Keratinocyte (primary cell): ENCODE measurements at regions not wholly inside any gene's neighbourhood (a gene's known extent, or its start where the extent isn't known, plus 50 kb on each side); places are given as distances from the start of the nearest gene placed in this dataset.
A peak's percentile ranks its signal among the peaks of the same experiment; 100 is the strongest.

ENCODE experiments used
- DNase-seq: peaks from one replicate; pipeline ENCODE4 v3.0.0-alpha.2; 2011; ENCODE audit warnings: low read depth, missing footprints, low spot score
- FAIRE-seq: peaks from 2 replicates; lab custom pipeline; 2011; peaks lifted over from hg19 to GRCh38; lab: Jason Lieb, UNC
- H2AFZ ChIP-seq: 2 replicates; pipeline ENCODE4 v1.6.0; 2012; ENCODE audit warnings: low read length, control low read depth, inconsistent platforms; ENCODE audit not compliant: control insufficient read depth
- H3K27ac ChIP-seq: 2 replicates; pipeline ENCODE4 v1.5.1; 2011; ENCODE audit warnings: low read length; ENCODE audit not compliant: control insufficient read depth, insufficient read depth
- H3K27me3 ChIP-seq: 3 replicates; pipeline ENCODE4 v1.6.0; 2011; ENCODE audit warnings: low read length; ENCODE audit not compliant: control insufficient read depth, insufficient read depth; ENCODE audit errors: extremely low read depth
- H3K36me3 ChIP-seq, 2 experiments: 2 replicates in 1 of 2; 3 replicates in 1 of 2; pipeline ENCODE4 v1.5.1; 2011; ENCODE audit warnings: low read length in 2 of 2, mild to moderate bottlenecking in 1 of 2; ENCODE audit not compliant: control insufficient read depth in 2 of 2, insufficient read depth in 2 of 2; ENCODE audit errors: extremely low read depth in 1 of 2
- H3K4me1 ChIP-seq: 3 replicates; pipeline ENCODE4 v1.5.1; 2011; ENCODE audit warnings: low read length; ENCODE audit not compliant: control insufficient read depth, insufficient read depth; ENCODE audit errors: extremely low read depth
- H3K4me2 ChIP-seq: 3 replicates; pipeline ENCODE4 v1.6.0; 2011; ENCODE audit warnings: low read depth, low read length; ENCODE audit not compliant: control insufficient read depth, insufficient read depth; ENCODE audit errors: extremely low read depth
- H3K4me3 ChIP-seq, 3 experiments: fragments of 200-600 bp in 1 of 3; sonication (generic) in 1 of 3; 2 replicates in 2 of 3; 3 replicates in 1 of 3; pipeline ENCODE4 v1.5.1; 2011 to 2016; ENCODE audit warnings: low read length in 3 of 3, mild to moderate bottlenecking in 3 of 3, control low read depth in 2 of 3, inconsistent platforms in 1 of 3, low read depth in 1 of 3, mixed read lengths in 1 of 3, mixed run types in 1 of 3, moderate library complexity in 1 of 3; ENCODE audit not compliant: control insufficient read depth in 2 of 3, insufficient read depth in 2 of 3; ENCODE audit errors: extremely low read depth in 1 of 3
- H3K79me2 ChIP-seq: 2 replicates; pipeline ENCODE4 v1.6.0; 2012; ENCODE audit warnings: low read length; ENCODE audit not compliant: control insufficient read depth, insufficient read depth
- H3K9ac ChIP-seq: 3 replicates; pipeline ENCODE4 v1.6.0; 2011; ENCODE audit warnings: low read length; ENCODE audit not compliant: control insufficient read depth, insufficient read depth; ENCODE audit errors: extremely low read depth
- H3K9me1 ChIP-seq: 3 replicates; pipeline ENCODE4 v1.6.0; 2011; ENCODE audit warnings: low read length; ENCODE audit not compliant: control insufficient read depth, insufficient read depth; ENCODE audit errors: extremely low read depth
- H3K9me3 ChIP-seq: 2 replicates; pipeline ENCODE4 v1.5.1; 2012; ENCODE audit warnings: low read depth, low read length; ENCODE audit not compliant: control insufficient read depth
- H4K20me1 ChIP-seq: 3 replicates; pipeline ENCODE4 v1.6.0; 2011; ENCODE audit warnings: low read length; ENCODE audit not compliant: control insufficient read depth, insufficient read depth; ENCODE audit errors: extremely low read depth
- CTCF ChIP-seq, 3 experiments: IDR thresholded peaks in 1 of 3; conservative IDR thresholded peaks in 1 of 3; optimal IDR thresholded peaks in 1 of 3; 2 replicates in 2 of 3; 3 replicates in 1 of 3; pipeline versions ENCODE3 to v1.5.1; 2011; ENCODE audit warnings: low read length in 3 of 3, mild to moderate bottlenecking in 3 of 3, moderate library complexity in 2 of 3, control low read depth in 1 of 3, inconsistent platforms in 1 of 3; ENCODE audit not compliant: insufficient read depth in 2 of 3; ENCODE audit errors: extremely low read depth in 1 of 3
- EZH2 ChIP-seq: IDR thresholded peaks from one replicate; pipeline ENCODE4 v1.6.1; 2012; ENCODE audit warnings: inconsistent platforms, mild to moderate bottlenecking, low read length, moderate library complexity
- dilution Hi-C: fragments of 300-500 bp; cut with MboI; formaldehyde crosslinking; loops from one replicate; pipeline ENCODE4 v1.7.0; 2020; ENCODE audit warnings: low sequenced_read_pairs; ENCODE audit not compliant: extremely low pct_ligation_motif_present

- dilution Hi-C loops: no loop called here
- no peak overlapping the region for H2AFZ ChIP-seq
- no peaks in the 10 kb centered on the region for H3K36me3 ChIP-seq
- H3K27ac ChIP-seq: peak overlapping the region; percentile 40
- H3K9ac ChIP-seq: no peak overlapping the region
- no peak overlapping the region for H3K4me2 ChIP-seq
- TF ChIP-seq EZH2: no peak
- no peak for TF ChIP-seq CTCF (optimal IDR thresholded peaks at IDR 0.05 in 1 of 3, IDR thresholded peaks at IDR 0.05 in 1 of 3, conservative IDR thresholded peaks at IDR 0.05 in 1 of 3; ENCODE audit: extremely low read depth in 1 of 3, insufficient read depth in 2 of 3, low read length in 3 of 3)
- no peak for FAIRE-seq
- no peaks in the 10 kb centered on the region for H3K27me3 ChIP-seq
- DNase-seq: no peak
- H3K9me1 ChIP-seq: no peaks in the 10 kb centered on the region
- H4K20me1 ChIP-seq: no peaks in the 10 kb centered on the region
- H3K9me3 ChIP-seq: no peaks in the 10 kb centered on the region
- H3K4me1 ChIP-seq: peaks cover 8% of the 10 kb centered on the region
- no peaks in the 10 kb centered on the region for H3K79me2 ChIP-seq
- no peak overlapping the region for H3K4me3 ChIP-seq
Observed at GRCh38 chr11:28835790-28836189, 727.6 kb downstream of the METTL15 start.

DNA sequence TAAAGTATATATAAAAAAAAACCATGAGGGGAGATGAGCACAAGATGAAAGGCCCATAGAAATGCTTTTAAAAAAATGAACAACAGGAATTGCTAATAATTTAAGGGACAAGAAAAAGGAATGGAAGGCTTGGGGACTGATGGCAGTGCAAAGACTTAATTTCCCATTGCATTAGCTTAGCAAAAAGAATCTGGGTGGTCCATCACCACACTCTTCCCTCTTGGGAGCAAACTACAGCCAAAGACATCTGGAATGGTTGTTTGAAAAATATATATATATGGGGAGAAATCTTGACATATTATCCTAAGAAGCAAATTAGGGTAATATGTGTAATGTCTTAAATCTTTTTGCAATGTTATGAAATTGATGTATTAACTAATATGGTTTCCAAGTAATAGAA is 727.1 kb downstream of the METTL15 start:
- Histone ChIP-seq H3K9me1 (no peaks in the 10 kb centered on the region), H2AFZ (no peak overlapping the region), H3K9me3 (no peaks in the 10 kb centered on the region), H3K36me3 (no peaks in the 10 kb centered on the region), H3K4me2 (no peak overlapping the region), H3K9ac (no peak overlapping the region), H3K27me3 (no peaks in the 10 kb centered on the region), H3K27ac (no peak overlapping the region), H3K4me1 (peaks cover 8% of the 10 kb centered on the region), H3K79me2 (no peaks in the 10 kb centered on the region), H4K20me1 (no peaks in the 10 kb centered on the region), H3K4me3 (no peak overlapping the region)
- FAIRE-seq (no peak), DNase-seq (no peak)
- no peak for TF ChIP-seq EZH2
- TF ChIP-seq CTCF (optimal IDR thresholded peaks at IDR 0.05 in 1 of 3, IDR thresholded peaks at IDR 0.05 in 1 of 3, conservative IDR thresholded peaks at IDR 0.05 in 1 of 3; ENCODE audit: extremely low read depth in 1 of 3, insufficient read depth in 2 of 3, low read length in 3 of 3): no peak
- dilution Hi-C loops: no loop called here
